WTC11 (cell line): ENCODE measurements at regions not wholly inside any gene's neighbourhood (a gene's known extent, or its start where the extent isn't known, plus 50 kb on each side); places are given as distances from the start of the nearest gene placed in this dataset.

Experiments
- SOX15 ChIP-seq: fragments of 250-450 bp; sonication (Bioruptor Pico); IDR thresholded peaks from 2 replicates; pipeline ENCODE4 v1.9.0; 2021; ENCODE audit warnings: mild to moderate bottlenecking
- SP1 ChIP-seq: sonication (generic); formaldehyde crosslinking; conservative IDR thresholded peaks from 2 replicates; pipeline ENCODE4 v1.8.1; 2022; ENCODE audit warnings: missing genetic modification reagents
- ZNF317 ChIP-seq: sonication (generic); formaldehyde crosslinking; IDR thresholded peaks from 2 replicates; pipeline ENCODE4 v1.8.1; 2023; ENCODE audit warnings: low read depth, mild to moderate bottlenecking, moderate library complexity, missing genetic modification reagents, borderline replicate concordance
- TF ChIP-seq, protein P1 (sequence below): sonication (generic); formaldehyde crosslinking; IDR thresholded peaks from 2 replicates; pipeline ENCODE4 v1.8.1; 2023; ENCODE audit warnings: mild to moderate bottlenecking, moderate library complexity, missing genetic modification reagents
- TF ChIP-seq, protein P2 (sequence below): fragments of 200-600 bp; IDR thresholded peaks from 2 replicates; pipeline ENCODE4 v1.8.0; 2022; ENCODE audit warnings: antibody characterized with exemption
- TF ChIP-seq, protein P3 (sequence below): sonication (generic); formaldehyde crosslinking; conservative IDR thresholded peaks from 2 replicates; pipeline ENCODE4 v1.8.1; 2023; ENCODE audit warnings: mild to moderate bottlenecking, low read depth, missing genetic modification reagents, moderate library complexity
- TF ChIP-seq, protein P4 (sequence below): sonication (generic); formaldehyde crosslinking; IDR thresholded peaks from 2 replicates; pipeline ENCODE4 v1.8.1; 2022; ENCODE audit warnings: missing genetic modification reagents, borderline replicate concordance
- TF ChIP-seq, protein P5 (sequence below): fragments of 250-450 bp; sonication (Bioruptor Pico); conservative IDR thresholded peaks from 2 replicates; pipeline ENCODE4 v1.9.0; 2021; ENCODE audit warnings: mild to moderate bottlenecking
- TF ChIP-seq, protein P6 (sequence below): sonication (generic); formaldehyde crosslinking; IDR thresholded peaks from 2 replicates; pipeline ENCODE4 v1.8.0; 2022; ENCODE audit warnings: mild to moderate bottlenecking, missing genetic modification reagents

DNA sequence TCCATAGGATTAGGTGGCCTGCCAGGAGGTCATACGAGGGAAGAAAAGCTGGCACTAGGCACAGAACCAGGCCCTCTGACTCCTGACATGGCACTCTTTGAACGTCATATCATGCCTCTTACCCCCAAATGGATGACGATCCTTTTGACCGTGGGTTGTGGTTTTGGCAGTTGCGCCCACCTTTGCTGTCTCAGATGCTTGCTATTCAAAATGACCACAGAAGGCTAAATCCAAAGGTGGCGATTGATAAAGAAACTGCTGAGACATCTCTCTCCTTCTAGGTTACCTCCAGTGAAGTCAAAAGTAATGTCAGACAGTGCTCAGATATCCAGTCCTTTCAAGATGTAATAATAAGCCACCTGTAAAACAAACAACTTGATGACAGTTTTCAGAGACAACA, 385.0 kb downstream of the EFNA5 start:
- TF ChIP-seq, protein P1, sequence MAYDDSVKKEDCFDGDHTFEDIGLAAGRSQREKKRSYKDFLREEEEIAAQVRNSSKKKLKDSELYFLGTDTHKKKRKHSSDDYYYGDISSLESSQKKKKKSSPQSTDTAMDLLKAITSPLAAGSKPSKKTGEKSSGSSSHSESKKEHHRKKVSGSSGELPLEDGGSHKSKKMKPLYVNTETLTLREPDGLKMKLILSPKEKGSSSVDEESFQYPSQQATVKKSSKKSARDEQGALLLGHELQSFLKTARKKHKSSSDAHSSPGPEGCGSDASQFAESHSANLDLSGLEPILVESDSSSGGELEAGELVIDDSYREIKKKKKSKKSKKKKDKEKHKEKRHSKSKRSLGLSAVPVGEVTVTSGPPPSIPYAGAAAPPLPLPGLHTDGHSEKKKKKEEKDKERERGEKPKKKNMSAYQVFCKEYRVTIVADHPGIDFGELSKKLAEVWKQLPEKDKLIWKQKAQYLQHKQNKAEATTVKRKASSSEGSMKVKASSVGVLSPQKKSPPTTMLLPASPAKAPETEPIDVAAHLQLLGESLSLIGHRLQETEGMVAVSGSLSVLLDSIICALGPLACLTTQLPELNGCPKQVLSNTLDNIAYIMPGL (CRISPR knock-in tag): no peak
- TF ChIP-seq, protein P2, sequence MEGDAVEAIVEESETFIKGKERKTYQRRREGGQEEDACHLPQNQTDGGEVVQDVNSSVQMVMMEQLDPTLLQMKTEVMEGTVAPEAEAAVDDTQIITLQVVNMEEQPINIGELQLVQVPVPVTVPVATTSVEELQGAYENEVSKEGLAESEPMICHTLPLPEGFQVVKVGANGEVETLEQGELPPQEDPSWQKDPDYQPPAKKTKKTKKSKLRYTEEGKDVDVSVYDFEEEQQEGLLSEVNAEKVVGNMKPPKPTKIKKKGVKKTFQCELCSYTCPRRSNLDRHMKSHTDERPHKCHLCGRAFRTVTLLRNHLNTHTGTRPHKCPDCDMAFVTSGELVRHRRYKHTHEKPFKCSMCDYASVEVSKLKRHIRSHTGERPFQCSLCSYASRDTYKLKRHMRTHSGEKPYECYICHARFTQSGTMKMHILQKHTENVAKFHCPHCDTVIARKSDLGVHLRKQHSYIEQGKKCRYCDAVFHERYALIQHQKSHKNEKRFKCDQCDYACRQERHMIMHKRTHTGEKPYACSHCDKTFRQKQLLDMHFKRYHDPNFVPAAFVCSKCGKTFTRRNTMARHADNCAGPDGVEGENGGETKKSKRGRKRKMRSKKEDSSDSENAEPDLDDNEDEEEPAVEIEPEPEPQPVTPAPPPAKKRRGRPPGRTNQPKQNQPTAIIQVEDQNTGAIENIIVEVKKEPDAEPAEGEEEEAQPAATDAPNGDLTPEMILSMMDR: no peak
- TF ChIP-seq SP1 (CRISPR knock-in tag) (no peak), SOX15 (no peak), ZNF317 (CRISPR knock-in tag) (no peak)
- TF ChIP-seq, protein P3, sequence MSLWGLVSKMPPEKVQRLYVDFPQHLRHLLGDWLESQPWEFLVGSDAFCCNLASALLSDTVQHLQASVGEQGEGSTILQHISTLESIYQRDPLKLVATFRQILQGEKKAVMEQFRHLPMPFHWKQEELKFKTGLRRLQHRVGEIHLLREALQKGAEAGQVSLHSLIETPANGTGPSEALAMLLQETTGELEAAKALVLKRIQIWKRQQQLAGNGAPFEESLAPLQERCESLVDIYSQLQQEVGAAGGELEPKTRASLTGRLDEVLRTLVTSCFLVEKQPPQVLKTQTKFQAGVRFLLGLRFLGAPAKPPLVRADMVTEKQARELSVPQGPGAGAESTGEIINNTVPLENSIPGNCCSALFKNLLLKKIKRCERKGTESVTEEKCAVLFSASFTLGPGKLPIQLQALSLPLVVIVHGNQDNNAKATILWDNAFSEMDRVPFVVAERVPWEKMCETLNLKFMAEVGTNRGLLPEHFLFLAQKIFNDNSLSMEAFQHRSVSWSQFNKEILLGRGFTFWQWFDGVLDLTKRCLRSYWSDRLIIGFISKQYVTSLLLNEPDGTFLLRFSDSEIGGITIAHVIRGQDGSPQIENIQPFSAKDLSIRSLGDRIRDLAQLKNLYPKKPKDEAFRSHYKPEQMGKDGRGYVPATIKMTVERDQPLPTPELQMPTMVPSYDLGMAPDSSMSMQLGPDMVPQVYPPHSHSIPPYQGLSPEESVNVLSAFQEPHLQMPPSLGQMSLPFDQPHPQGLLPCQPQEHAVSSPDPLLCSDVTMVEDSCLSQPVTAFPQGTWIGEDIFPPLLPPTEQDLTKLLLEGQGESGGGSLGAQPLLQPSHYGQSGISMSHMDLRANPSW (CRISPR knock-in tag): no peak
- TF ChIP-seq, protein P4, sequence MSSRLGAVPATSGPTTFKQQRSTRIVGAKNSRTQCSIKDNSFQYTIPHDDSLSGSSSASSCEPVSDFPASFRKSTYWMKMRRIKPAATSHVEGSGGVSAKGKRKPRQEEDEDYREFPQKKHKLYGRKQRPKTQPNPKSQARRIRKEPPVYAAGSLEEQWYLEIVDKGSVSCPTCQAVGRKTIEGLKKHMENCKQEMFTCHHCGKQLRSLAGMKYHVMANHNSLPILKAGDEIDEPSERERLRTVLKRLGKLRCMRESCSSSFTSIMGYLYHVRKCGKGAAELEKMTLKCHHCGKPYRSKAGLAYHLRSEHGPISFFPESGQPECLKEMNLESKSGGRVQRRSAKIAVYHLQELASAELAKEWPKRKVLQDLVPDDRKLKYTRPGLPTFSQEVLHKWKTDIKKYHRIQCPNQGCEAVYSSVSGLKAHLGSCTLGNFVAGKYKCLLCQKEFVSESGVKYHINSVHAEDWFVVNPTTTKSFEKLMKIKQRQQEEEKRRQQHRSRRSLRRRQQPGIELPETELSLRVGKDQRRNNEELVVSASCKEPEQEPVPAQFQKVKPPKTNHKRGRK (CRISPR knock-in tag): no peak
- TF ChIP-seq, protein P5, sequence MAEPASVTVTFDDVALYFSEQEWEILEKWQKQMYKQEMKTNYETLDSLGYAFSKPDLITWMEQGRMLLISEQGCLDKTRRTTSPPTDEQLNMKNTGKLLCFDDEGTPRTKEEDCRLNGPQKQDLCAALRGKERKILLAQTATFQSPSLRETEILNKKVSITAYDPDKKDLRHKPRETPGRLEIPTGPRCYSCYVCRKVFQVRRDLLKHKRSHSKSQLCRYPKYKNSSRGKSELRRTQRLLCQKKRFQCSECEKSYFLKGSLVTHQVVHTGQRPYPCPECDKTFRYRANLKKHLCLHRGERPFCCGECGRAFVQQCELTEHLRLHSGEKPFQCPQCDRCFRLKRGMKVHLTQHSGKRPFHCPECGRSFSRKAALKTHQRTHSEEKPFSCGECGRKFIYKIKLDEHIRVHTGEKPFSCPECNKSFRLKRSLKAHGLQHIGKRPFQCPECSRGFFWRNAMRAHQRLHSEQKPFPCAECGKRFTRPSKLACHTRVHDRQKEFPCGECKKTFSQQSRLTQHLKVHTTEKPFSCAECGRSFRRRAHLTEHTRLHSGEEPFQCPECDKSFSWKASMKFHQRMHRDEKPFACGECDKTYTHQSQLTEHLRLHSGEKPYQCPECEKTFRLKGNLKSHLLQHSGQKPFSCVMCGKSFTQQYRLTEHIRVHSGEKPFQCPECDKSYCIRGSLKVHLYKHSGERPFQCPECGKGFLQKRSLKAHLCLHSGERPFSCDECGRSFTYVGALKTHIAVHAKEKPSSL: no peak
- TF ChIP-seq, protein P6, sequence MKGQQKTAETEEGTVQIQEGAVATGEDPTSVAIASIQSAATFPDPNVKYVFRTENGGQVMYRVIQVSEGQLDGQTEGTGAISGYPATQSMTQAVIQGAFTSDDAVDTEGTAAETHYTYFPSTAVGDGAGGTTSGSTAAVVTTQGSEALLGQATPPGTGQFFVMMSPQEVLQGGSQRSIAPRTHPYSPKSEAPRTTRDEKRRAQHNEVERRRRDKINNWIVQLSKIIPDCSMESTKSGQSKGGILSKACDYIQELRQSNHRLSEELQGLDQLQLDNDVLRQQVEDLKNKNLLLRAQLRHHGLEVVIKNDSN (CRISPR knock-in tag): no peak
